B cell (primary cell): ENCODE measurements at regions not wholly inside any gene's neighbourhood (a gene's known extent, or its start where the extent isn't known, plus 50 kb on each side); places are given as distances from the start of the nearest gene placed in this dataset.

ENCODE experiments used
- ATAC-seq: fragments of 200-7000 bp; cut with Tn5 transposase; one replicate; pipeline ENCODE4 v1.10.0; 2021; ENCODE audit warnings: low read depth, mild to moderate bottlenecking, moderate number of reproducible peaks, moderate library complexity
- CTCF ChIA-PET: fragments of 350-600 bp; sonication (Branson Sonifier 250); formaldehyde crosslinking; loops from one replicate; lab custom pipeline; 2021; ENCODE audit warnings: antibody characterized with exemption, inconsistent platforms; lab: Charles Lee
- POLR2A ChIA-PET: fragments of 350-600 bp; sonication (Branson Sonifier 250); formaldehyde crosslinking; loops from one replicate; lab custom pipeline; 2021; ENCODE audit warnings: antibody characterized with exemption; lab: Charles Lee
- DNase-seq: peaks from one replicate; pipeline ENCODE4 v3.0.0; 2013
- H2AFZ ChIP-seq: 2 replicates; pipeline ENCODE4 v1.6.1; 2012; ENCODE audit warnings: mild to moderate bottlenecking, low read depth, low read length; ENCODE audit not compliant: insufficient read depth, poor library complexity, severe bottlenecking
- H3K27ac ChIP-seq, 2 donors: 1 replicate in 1 of 2; 2 replicates in 1 of 2; pipeline ENCODE4 v1.5.1; 2012 to 2013; ENCODE audit warnings: low read length in 2 of 2, mild to moderate bottlenecking in 2 of 2, moderate library complexity in 1 of 2
- H3K27me3 ChIP-seq, 4 experiments: fragments of 200-600 bp in 1 of 4; sonication (generic) in 1 of 4; replicated peaks in 1 of 4; 1 replicate in 2 of 4; 2 replicates in 2 of 4; pipeline versions ENCODE4 v1.6.1 to v1.7.0; 2013 to 2016; ENCODE audit warnings: low read length in 3 of 4, mild to moderate bottlenecking in 2 of 4, mixed read lengths in 1 of 4, moderate library complexity in 1 of 4; ENCODE audit not compliant: insufficient read depth in 4 of 4, control insufficient read depth in 3 of 4; ENCODE audit errors: control extremely low read depth in 1 of 4
- H3K36me3 ChIP-seq, 2 experiments: replicated peaks in 1 of 2; 1 replicate in 1 of 2; 2 replicates in 1 of 2; pipeline versions ENCODE4 v1.6.1 to v1.7.1; 2013; ENCODE audit warnings: low read length in 1 of 2; ENCODE audit not compliant: insufficient read depth in 2 of 2, control insufficient read depth in 1 of 2; ENCODE audit errors: control extremely low read depth in 1 of 2, extremely low read depth in 1 of 2
- H3K4me1 ChIP-seq, 2 donors: fragments of 200-600 bp in 1 of 2; sonication (generic) in 1 of 2; 1 replicate in 1 of 2; 2 replicates in 1 of 2; pipeline versions ENCODE4 v1.5.1 to v1.6.1; 2013 to 2017; ENCODE audit warnings: low read length in 2 of 2; ENCODE audit not compliant: control insufficient read depth in 2 of 2, insufficient read depth in 2 of 2
- H3K4me2 ChIP-seq: replicated peaks from 2 replicates; pipeline ENCODE3; 2012; ENCODE audit warnings: mild to moderate bottlenecking, low read depth, low read length; ENCODE audit not compliant: poor library complexity, severe bottlenecking
- H3K4me3 ChIP-seq, 5 experiments: fragments of 200-600 bp in 1 of 5; sonication (generic) in 1 of 5; 1 replicate in 3 of 5; 2 replicates in 2 of 5; pipeline versions ENCODE4 v1.5.1 to v1.7.0; 2011 to 2016; ENCODE audit warnings: low read length in 4 of 5, mild to moderate bottlenecking in 4 of 5, low read depth in 2 of 5, control low read depth in 1 of 5, moderate library complexity in 1 of 5; ENCODE audit not compliant: insufficient read depth in 1 of 5; ENCODE audit errors: control extremely low read depth in 1 of 5, extremely low read depth in 1 of 5
- H3K79me2 ChIP-seq: fragments of 200-600 bp; sonication (generic); one replicate; pipeline ENCODE4 v1.6.0; 2016; ENCODE audit warnings: low read length; ENCODE audit not compliant: control insufficient read depth, insufficient read depth
- H3K9ac ChIP-seq: fragments of 200-600 bp; sonication (generic); 2 replicates; pipeline ENCODE4 v1.6.1; 2017; ENCODE audit warnings: mild to moderate bottlenecking, low read length, moderate library complexity
- H3K9me3 ChIP-seq, 3 donors: one replicate each; pipeline versions ENCODE4 v1.6.1 to v1.7.1; 2013; ENCODE audit warnings: low read length in 2 of 3; ENCODE audit not compliant: control insufficient read depth in 2 of 3, insufficient read depth in 1 of 3; ENCODE audit errors: control extremely low read depth in 1 of 3
- H4K20me1 ChIP-seq: 2 replicates; pipeline ENCODE4 v1.6.0; 2012; ENCODE audit warnings: mild to moderate bottlenecking, low read length; ENCODE audit not compliant: insufficient read depth, control insufficient read depth, poor library complexity, severe bottlenecking
- H3K27ac Mint-ChIP-seq: one replicate; pipeline ENCODE4 v1.8.0; 2021; ENCODE audit warnings: mixed read lengths
- H3K27me3 Mint-ChIP-seq: one replicate; pipeline ENCODE4 v1.8.0; 2021; ENCODE audit warnings: mixed read lengths
- H3K4me1 Mint-ChIP-seq: one replicate; pipeline ENCODE4 v1.8.0; 2021; ENCODE audit warnings: mixed read lengths
- H3K4me3 Mint-ChIP-seq: one replicate; pipeline ENCODE4 v1.8.0; 2021; ENCODE audit warnings: mixed read lengths
- H3K9me3 Mint-ChIP-seq: one replicate; pipeline ENCODE4 v1.8.0; 2022; ENCODE audit warnings: mixed read lengths; ENCODE audit not compliant: insufficient read depth
- EZH2 ChIP-seq: IDR thresholded peaks from 2 replicates; pipeline ENCODE4 v1.6.1; 2012; ENCODE audit warnings: borderline replicate concordance, low read depth, mild to moderate bottlenecking, moderate library complexity, low read length; ENCODE audit not compliant: insufficient read depth, poor library complexity, severe bottlenecking
- WGBS: methylation state at CpG from one replicate; pipeline ENCODE4 v1.1.5; 2013; ENCODE audit warnings: missing lambda C conversion rate; ENCODE audit not compliant: insufficient coverage; 5-methylcytosine and 5-hydroxymethylcytosine counted together
- intact Hi-C: fragments of 100-400 bp; cut with micrococcal nuclease; formaldehyde crosslinking; loops from one replicate; pipeline ENCODE4 v1.10.0; 2022
- TF ChIP-seq, protein P1 (sequence below): fragments of 200-600 bp; IDR thresholded peaks from one replicate; pipeline ENCODE4 v1.8.0; 2022; ENCODE audit warnings: antibody characterized with exemption, mild to moderate bottlenecking

DNA sequence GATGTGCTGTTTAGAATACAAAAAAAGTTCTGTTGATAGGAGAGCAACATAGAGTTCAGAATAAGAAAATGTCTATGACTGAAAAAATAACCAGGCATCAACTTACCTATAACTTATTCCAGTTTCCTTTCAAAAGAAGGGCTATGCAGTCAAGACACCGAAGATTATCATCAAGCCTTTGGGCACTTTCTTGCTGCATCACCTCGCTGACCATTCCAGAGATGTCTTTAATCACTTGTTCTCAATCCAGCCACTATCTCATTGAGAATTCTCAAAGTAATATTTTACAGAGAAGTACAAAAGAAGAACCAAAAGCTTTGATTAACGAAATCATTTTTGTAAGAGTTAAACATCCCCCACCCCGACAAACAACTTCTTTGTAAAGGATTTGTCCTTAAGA, 198.3 kb upstream of the P2RY1 start:
- Mint-ChIP-seq H3K9me3 (no peaks in the 10 kb centered on the region), H3K27ac (no peak overlapping the region), H3K4me1 (no peaks in the 10 kb centered on the region), H3K4me3 (no peak overlapping the region), H3K27me3 (peaks cover 33% of the 10 kb centered on the region)
- 100% methylated on average over 1 of the region's 4 CpGs for WGBS
- ChIA-PET CTCF (no interaction called here), POLR2A (no interaction called here)
- ATAC-seq = no peak
- Histone ChIP-seq H3K9ac (no peak overlapping the region), H3K4me2 (no peak overlapping the region), H3K36me3 (no peaks in the 10 kb centered on the region), H3K79me2 (no peaks in the 10 kb centered on the region), H3K9me3 (no peaks in the 10 kb centered on the region), H3K27me3 (no peaks in the 10 kb centered on the region), H3K4me1 (no peaks in the 10 kb centered on the region), H4K20me1 (no peaks in the 10 kb centered on the region), H3K27ac (no peak overlapping the region), H2AFZ (no peak overlapping the region), H3K4me3 (no peak overlapping the region)
- no peak for DNase-seq
- TF ChIP-seq, protein P1, sequence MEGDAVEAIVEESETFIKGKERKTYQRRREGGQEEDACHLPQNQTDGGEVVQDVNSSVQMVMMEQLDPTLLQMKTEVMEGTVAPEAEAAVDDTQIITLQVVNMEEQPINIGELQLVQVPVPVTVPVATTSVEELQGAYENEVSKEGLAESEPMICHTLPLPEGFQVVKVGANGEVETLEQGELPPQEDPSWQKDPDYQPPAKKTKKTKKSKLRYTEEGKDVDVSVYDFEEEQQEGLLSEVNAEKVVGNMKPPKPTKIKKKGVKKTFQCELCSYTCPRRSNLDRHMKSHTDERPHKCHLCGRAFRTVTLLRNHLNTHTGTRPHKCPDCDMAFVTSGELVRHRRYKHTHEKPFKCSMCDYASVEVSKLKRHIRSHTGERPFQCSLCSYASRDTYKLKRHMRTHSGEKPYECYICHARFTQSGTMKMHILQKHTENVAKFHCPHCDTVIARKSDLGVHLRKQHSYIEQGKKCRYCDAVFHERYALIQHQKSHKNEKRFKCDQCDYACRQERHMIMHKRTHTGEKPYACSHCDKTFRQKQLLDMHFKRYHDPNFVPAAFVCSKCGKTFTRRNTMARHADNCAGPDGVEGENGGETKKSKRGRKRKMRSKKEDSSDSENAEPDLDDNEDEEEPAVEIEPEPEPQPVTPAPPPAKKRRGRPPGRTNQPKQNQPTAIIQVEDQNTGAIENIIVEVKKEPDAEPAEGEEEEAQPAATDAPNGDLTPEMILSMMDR = no peak
- no peak for TF ChIP-seq EZH2
- intact Hi-C loops = no loop called here

DNA sequence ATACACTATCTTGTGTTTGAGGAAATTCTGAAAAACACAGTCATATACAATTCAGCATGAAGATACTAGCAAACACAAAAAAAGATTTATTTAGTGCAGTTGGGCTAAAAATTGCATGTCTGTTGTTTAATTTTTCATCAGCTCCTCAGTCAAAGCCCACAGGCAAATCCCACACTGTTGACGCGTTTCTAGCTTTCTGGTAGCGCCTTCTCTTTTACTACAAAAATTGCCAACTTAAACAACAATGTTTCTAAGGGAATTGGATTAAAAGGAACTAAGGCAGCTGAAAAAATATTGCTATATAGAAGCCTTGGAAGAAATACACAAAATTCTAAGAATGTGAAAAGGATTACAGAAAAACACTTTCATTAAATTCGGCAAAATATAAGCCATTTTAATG, 196.7 kb upstream of the P2RY1 start:
- no peak overlapping the region for H3K9ac ChIP-seq
- no peaks in the 10 kb centered on the region for H3K27me3 ChIP-seq

More for the DNA sequence above, 196.7 kb upstream of the P2RY1 start:
- TF ChIP-seq EZH2 = no peak
- Histone ChIP-seq H2AFZ (no peak overlapping the region), H3K36me3 (no peaks in the 10 kb centered on the region), H3K4me1 (no peaks in the 10 kb centered on the region), H3K27ac (no peak overlapping the region), H3K4me2 (no peak overlapping the region), H3K4me3 (no peak overlapping the region), H3K9me3 (no peaks in the 10 kb centered on the region), H3K79me2 (no peaks in the 10 kb centered on the region), H4K20me1 (no peaks in the 10 kb centered on the region)
- no peaks in the 10 kb centered on the region for H3K9me3 Mint-ChIP-seq
- H3K4me1 Mint-ChIP-seq = no peaks in the 10 kb centered on the region
- WGBS = no CpG with 5 or more reads among the region's 4 CpGs
- ChIA-PET CTCF (no interaction called here), POLR2A (no interaction called here)
- peaks cover 41% of the 10 kb centered on the region for H3K27me3 Mint-ChIP-seq
- ATAC-seq (no peak), DNase-seq (no peak)
- H3K4me3 Mint-ChIP-seq = no peak overlapping the region
- H3K27ac Mint-ChIP-seq = no peak overlapping the region
- intact Hi-C loops = no loop called here
